SK-N-MC (cell line): ENCODE measurements at regions not wholly inside any gene's neighbourhood (a gene's known extent, or its start where the extent isn't known, plus 50 kb on each side); places are given as distances from the start of the nearest gene placed in this dataset.

Experiments used
- EZH2 ChIP-seq: fragments of 200-600 bp; sonication (generic); IDR thresholded peaks from one replicate; pipeline ENCODE4 v1.6.1; 2017; ENCODE audit warnings: antibody characterized with exemption
- POLR2AphosphoS5 ChIP-seq: IDR thresholded peaks from 2 replicates; pipeline ENCODE4 v1.6.1; 2012; ENCODE audit warnings: mild to moderate bottlenecking, low read depth, low read length, borderline replicate concordance

DNA sequence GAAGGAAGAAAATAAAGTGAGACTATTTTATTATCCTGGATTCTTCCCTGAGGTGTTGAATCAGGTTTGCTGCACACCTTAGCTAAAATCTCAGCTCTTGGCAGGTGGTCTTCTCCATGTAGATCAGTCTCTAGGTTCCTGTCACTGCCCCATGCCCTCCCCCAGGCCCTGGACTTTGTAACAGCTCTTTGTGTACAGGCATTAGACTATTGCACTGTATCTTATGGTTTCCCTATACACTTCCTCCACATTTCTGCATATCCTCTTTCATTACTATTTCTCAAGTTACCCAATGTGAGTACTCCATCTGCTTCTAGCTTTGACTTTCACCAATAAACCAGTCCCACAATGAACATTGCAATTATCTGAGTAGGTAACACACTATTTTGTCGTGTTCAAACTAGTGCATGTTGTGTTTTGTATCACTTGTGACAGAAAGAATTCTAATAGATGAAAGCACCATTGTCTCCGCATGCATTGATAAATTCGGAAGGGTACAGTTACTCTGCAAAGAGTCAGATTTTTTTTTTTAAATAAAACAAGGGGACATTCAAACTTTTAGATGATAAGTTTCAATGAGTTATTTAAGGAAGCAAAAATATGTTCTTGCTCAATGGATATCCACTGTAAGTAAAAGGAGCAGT is 1348.7 kb upstream of the C9orf72 start:
- no peak for TF ChIP-seq POLR2AphosphoS5
- no peak for TF ChIP-seq EZH2
